ENCODE measurements at regions not wholly inside any gene's neighbourhood (a gene's known extent, or its start where the extent isn't known, plus 50 kb on each side); places are given as distances from the start of the nearest gene placed in this dataset.

GRCh38 chr10:117861329-117861728 is 185.4 kb downstream of the RAB11FIP2 start:
- no peak for DNase-seq (ENCODE audit: low read depth, low spot score)

- no peak for DNase-seq (ENCODE audit: low read depth, low spot score)
These were observed 183.0 kb downstream of the RAB11FIP2 start for GRCh38 chr10:117863771-117864170.

DNA sequence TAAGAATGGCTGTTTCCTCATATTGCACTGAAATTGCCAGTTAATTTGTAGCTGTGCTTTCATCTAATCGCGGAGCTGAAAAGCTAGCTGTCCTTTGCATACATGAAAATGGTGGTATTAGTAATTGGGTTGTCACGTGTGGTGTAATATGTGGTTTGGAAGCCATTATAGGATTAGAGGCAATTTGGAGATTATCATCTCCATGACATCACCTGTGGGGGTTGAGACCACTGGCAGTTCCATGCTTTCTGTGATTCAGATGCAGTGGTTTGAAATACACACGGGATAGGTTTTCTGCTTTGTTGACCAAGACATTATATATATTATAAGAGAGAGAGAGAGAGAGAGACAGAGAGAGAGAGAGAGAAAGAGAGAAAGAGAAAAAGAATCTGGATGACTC is 180.8 kb downstream of the RAB11FIP2 start:
- DNase-seq (ENCODE audit: low read depth, low spot score), result no peak

GRCh38 chr10:117868151-117868550 is 178.6 kb downstream of the RAB11FIP2 start:
- no peak for DNase-seq (ENCODE audit: low read depth, low spot score)

DNA sequence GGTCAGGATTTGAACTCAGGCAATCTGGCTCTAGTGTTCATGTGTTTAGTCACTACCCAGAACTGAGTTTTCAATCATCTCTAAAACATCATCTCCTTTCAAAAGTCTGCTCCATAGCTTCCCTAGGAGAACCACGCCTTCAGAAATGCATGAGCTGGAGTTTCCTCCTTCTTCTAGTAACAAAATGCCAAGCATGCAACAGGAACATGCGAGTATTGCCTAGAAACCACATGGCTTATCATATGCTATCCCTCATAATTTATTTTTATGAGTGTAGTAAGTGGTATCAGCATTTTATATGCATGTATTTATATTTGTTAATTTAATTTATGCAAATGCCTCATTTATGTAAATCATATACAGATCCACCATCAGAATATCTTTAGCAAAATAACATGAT is 170.9 kb downstream of the RAB11FIP2 start:
- DNase-seq (ENCODE audit: low read depth, low spot score), result no peak

- no peak for DNase-seq (ENCODE audit: low read depth, low spot score)
These were observed 170.5 kb downstream of the RAB11FIP2 start for GRCh38 chr10:117876210-117876609.

DNA sequence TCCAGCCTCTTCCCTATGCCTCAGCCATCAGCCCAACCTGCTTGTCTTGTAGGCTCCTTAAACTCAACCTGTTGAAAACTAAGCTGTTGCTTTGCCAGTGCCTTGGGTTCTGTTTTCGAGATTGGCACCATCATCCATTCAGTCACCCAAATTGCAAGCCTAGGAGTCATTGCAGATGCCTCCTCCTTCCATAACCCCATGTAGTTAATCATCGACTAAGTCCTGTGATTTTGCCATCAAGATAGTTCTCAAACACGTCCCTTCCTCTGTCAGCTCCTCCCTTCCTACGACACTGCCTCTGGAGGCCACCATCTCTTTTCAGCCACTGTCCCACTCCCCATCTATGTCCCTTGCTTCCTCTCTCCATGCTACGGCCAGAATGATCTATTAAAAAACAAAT is 168.1 kb downstream of the RAB11FIP2 start:
- DNase-seq (ENCODE audit: low read depth, low spot score), result no peak

GRCh38 chr10:117884093-117884492 is 162.6 kb downstream of the RAB11FIP2 start:
- DNase-seq (ENCODE audit: low read depth, low spot score), result peak; percentile 50

DNA sequence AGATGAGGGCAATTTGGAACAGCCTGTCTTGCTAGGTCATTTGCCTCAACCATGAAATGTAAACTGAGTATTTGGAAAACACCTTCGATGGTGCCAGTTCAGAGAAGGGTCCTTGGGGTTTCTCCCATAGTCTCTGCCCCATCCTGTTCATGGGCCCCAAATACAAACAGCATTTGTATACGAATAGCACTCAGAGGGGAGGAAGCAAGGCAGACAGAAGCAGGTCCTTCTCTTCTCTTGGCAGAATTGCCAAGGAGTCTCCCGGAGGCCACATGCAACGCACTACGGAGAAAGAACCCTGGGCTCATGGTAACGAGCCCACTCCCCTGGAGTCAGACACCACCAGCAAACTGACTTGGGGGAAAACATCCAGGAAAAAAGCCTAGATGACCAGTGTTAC is 162.1 kb downstream of the RAB11FIP2 start:
- DNase-seq (ENCODE audit: low read depth, low spot score), result peak; percentile 22

DNA sequence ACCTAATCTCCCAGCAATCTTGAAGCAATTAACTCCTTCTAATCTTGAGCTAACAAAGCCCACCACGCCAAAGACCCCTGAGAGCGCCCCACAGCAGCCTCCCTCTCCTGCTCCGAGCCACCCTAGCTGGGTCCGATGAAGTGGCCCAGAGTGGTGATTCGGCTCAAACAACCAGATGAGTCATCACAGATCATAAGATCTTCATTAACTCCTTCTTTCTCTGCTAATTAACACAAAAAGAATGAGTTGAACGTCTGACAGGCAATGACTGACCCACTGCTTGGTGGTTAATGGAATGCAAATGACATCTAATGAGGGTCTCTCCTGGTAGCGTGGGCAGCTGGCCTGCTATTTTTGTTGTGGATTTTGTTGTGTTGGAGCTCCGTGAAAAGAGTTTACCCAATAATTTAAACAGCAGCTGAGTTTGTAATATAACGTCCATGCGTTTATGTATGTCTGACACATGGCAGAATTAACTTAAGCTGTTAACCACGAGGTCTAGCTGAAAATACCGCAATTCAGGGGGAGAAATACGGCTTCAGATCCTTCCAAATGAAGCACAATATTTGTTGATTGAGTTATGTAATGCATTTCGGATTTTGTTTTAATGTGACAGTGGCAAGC is 161.4 kb downstream of the RAB11FIP2 start:
- peak; percentile 32 for DNase-seq (ENCODE audit: low read depth, low spot score)

DNA sequence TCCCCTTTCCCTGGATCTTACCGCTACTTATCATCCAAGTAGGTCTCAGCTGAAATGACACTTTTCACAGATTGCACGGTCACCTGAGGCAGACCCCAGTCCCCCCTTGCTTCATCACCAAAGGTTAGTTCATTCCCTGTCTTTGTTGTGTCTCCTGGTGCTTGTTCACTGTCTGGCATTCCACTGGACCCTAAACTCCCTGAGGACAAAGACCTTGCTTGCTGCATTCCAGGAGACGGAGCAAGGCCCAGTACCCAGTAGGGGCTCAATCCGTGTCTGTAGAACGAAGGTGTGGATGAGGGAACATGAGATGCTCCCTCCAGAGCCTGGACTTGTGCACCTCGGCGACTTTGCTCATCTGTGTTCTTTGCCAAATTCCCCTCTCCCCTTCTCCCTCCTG is 160.0 kb downstream of the RAB11FIP2 start:
- no peak for DNase-seq (ENCODE audit: low read depth, low spot score)

DNA sequence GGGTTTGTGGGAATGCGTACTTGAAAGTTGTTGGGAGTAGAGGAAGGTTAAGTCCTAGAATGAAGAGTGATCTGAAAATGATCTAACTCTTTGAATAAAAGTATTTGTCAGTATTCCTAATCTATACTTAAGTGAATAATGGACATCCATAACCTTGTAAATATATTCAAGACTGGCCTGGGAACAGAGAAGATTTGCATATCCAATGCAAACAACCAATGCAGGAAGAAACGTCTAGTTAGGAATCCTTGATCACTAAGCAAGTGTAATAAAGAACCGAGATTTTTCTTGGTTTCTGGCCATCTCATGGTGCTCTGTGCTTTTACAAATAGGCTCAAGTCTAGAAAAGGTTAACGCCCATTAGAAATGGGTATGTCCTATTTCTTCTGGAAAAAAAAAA is 157.1 kb downstream of the RAB11FIP2 start:
- no peak for DNase-seq (ENCODE audit: low read depth, low spot score)

GRCh38 chr10:117892681-117893220 is 154.0 kb downstream of the RAB11FIP2 start:
- DNase-seq (ENCODE audit: low read depth, low spot score), result no peak

DNA sequence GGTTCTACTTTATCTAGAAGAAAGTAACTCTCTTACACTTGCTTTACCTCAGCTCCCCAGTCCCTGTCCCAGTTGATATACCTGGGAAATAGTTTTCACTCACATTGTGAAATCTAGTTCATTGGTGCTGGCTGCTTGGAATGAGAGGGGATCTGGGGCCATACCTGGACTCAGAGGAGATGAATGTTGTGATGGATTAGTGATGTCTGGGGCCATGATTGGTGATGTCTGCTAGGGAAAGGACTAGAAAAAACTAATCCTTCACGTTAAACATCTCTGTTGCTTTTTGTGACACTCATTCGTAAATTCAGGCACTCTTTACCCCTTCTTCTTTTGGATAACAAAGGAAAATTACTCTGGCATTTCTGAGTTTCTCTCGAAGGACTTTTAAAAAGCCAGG is 152.4 kb downstream of the RAB11FIP2 start:
- no peak for DNase-seq (ENCODE audit: low read depth, low spot score)

DNA sequence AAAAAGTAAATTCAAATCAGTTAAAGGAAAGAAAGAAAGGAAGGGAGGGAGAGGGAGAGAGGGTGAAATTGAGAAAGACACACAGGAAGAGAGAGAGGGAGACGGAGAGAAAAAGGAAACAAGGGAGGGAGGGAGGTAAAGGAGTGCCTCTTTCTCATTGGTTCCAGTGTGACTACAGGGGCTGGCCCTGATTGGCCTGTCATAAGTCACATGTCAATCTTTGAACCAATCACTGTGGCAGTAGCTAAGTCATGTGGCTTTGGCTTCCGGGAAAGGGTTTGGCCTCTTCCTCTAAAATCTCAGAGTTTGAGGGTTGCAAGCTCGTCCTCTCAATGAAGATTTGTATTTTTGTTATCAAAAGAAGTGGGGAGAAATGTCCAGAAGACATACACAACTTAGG is 150.2 kb downstream of the RAB11FIP2 start:
- DNase-seq (ENCODE audit: low read depth, low spot score), result no peak

GRCh38 chr10:117899181-117899683 is 147.5 kb downstream of the RAB11FIP2 start:
- no peak for DNase-seq (ENCODE audit: low read depth, low spot score)

DNA sequence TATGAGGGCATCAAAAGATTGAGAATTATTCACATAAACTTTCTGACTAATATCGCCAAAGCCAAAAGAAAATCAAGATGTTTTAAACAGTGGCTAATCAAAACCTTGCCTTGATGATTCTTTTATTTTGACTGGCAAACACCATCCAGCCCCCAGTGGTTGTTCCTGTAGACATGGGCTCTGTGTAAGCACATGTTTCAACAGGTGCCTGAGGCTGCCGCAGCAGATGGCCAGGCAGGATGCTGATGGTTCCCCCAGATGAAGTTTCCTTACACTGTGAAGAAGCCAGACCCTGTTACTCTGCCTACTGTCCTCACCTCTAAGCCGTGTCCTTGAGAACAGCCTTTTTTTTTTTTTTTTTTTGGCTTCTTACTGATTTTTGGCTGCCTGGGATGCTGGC is 146.5 kb downstream of the RAB11FIP2 start:
- no peak for DNase-seq (ENCODE audit: low read depth, low spot score)

GRCh38 chr10:117903854-117904253 is 142.9 kb downstream of the RAB11FIP2 start:
- DNase-seq (ENCODE audit: low read depth, low spot score), result no peak

GRCh38 chr10:117905404-117905803 is 141.3 kb downstream of the RAB11FIP2 start:
- no peak for DNase-seq (ENCODE audit: low read depth, low spot score)

DNA sequence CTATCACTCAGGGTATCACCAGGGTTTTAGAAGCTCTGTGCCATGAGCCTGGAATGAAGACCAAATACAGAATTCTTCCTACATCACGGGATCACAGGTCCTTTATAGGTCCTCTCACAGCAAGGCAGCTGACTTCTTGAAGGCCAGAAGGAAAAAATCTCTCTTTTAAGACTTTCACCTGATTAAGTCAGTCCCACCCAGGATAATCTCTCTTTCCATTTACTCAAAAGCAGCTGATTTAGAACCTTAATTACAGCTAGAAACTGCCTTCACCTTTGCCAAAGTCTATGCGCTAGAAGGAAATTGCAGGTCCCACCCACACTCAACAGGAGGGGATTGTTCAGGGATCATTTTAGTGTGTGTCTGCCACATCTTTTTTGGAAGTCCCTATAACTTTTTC is 135.1 kb downstream of the RAB11FIP2 start:
- DNase-seq (ENCODE audit: low read depth, low spot score), result no peak

DNA sequence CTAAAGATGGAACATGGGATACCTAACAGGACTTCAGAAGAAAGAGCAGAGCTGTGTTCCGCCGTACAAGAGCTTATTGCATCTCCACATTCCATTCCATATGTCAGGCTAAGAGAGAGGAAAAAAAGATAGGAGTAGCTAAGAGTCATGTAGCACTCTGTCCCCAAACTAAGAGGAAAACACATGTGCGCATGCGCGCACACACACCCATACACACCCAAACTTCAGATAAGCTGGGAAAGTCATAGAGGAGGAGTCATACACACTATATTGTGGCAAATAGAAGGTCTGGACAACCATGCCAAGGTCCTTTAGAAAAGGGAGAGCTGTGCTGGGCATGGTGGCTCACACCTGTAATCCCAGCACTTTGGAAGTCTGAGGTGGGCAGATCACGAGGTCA is 132.4 kb downstream of the RAB11FIP2 start:
- DNase-seq (ENCODE audit: low read depth, low spot score), result no peak

- no peak for DNase-seq (ENCODE audit: low read depth, low spot score)
These were observed 125.8 kb downstream of the RAB11FIP2 start for GRCh38 chr10:117920956-117921355.

DNA sequence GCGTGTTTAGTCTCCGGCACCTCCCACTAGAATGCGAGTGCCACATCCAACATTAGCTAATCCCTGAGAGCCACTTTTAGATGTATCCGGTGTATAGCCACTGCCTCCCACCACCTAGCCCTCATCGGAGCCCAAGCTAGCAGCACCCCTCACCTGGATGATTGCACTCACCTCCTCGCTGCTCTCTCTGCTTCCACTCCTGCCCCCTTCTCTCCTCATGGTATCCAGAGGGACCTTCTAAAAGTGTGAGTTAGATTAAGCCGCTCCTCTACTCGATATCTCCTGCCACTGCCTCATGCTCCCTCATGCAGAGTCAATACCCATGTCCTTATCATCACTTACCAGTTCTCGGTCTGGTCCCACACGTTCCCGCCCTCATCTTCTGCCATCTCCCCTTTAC is 125.3 kb downstream of the RAB11FIP2 start:
- DNase-seq (ENCODE audit: low read depth, low spot score), result no peak

DNA sequence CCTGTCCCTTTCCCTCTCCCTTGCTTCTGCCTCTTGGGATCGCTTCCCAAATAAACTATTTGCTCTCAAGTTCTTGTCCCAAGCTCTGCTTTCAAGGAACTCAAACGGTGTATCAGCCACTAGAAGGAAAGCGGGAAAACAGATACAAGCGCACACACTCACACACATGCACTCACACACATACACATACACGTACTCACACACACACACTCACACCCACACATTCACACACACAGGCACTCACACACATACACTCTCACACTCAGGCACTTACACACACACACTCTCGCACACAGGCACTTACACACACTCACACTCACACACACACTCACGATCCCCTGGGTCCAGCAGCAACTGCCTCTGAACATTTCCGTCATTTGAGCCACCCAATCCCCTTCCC is 121.9 kb downstream of the RAB11FIP2 start:
- DNase-seq (ENCODE audit: low read depth, low spot score), result no peak

Measured in astrocyte of the hippocampus (primary cell).